DMS53 (cell line): ENCODE measurements at regions not wholly inside any gene's neighbourhood (a gene's known extent, or its start where the extent isn't known, plus 50 kb on each side); places are given as distances from the start of the nearest gene placed in this dataset.
"Not testable (repeated sequence)": the region's sequence is repeated elsewhere in the genome, so short reads cannot be mapped to it uniquely, and the experiment has no call there.

Experiments used
- DNase-seq: peaks from one replicate; lab custom pipeline; 2025; lab: John Stamatoyannopoulos, UW

DNA sequence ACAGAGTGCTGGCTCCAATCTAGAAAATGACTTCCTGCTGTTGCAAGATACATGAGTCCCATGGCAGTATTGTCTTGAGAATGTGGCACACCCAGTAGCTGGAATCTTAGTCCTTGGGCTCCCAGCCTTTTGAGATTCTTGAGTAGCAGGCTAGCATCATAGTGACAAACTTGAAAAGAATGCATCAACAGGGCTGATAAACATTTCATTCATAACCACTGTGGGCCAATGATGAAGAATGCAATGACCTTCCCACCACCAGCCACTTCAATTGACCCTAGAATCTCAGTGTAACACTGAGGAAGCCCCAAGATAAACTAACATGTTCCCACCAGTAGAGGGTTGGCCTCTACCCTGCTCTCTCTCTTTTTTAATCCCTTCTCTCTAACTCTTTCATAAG, 329.3 kb downstream of the GBA3 start:
- DNase-seq = no peak

- no peak for DNase-seq
These were observed 328.3 kb downstream of the GBA3 start for GRCh38 chr4:23021040-23021439.

- DNase-seq = not testable (repeated sequence)
These were observed 327.7 kb downstream of the GBA3 start for GRCh38 chr4:23020399-23020798.

DNA sequence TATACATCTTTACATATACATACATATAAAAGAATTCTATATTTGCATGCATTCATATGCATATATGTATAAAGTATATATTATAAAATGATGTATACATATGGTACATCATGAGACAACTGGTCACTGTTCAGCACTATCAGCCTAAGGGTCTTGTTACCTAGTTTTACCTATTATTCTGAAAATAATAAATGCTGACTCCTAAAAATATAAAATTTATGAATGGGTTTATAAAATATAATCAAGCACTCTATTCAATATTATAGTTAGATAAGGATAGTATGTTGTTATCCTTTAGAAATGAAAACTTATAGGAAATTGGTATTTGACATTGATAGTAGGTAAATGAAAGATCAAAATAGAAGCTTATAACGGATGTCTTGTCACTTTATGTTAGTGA, 324.2 kb downstream of the GBA3 start:
- no peak for DNase-seq

DNA sequence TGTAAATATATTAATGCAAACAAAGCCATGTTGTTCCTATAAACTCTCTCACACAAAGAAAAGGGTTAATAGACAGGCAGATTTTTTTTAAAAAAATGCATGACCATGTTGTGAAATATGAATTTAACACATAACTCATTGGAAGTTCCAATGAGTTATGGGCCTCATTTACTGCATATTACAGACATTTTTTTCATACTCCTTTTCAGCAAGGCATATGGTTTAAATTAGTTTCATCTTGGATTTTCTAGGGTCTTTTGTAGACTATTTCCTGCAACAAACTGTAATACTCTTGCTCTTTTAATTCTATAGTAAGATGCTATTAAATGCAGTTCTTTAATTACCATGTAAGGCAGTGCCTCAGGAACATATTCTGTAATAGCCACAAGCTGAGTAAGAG, 323.1 kb downstream of the GBA3 start:
- DNase-seq = no peak

DNA sequence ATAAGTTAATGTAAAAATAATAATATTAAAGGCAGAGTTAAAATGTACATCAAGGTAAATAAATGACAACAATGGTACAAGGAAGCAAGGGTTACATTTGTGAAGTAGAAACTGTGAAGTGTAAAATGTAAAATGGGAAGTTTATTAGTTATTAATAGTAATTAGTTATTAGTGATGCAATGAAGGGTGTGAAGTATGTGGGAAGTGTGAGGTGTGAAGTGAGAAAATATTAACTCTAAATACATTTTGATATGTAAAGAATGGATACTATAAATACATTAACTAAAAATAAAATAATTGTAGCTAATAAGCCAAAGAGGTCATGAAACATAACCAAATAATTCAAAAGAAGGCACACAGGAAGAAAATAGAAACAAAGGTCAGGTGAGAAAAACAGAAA, 316.4 kb downstream of the GBA3 start:
- no peak for DNase-seq

GRCh38 chr4:23006756-23007155, 314.0 kb downstream of the GBA3 start:
- no peak for DNase-seq

- no peak for DNase-seq
These were observed 313.0 kb downstream of the GBA3 start for GRCh38 chr4:23005691-23006090.

- DNase-seq = no peak
These were observed 308.7 kb downstream of the GBA3 start for GRCh38 chr4:23001478-23001877.

DNA sequence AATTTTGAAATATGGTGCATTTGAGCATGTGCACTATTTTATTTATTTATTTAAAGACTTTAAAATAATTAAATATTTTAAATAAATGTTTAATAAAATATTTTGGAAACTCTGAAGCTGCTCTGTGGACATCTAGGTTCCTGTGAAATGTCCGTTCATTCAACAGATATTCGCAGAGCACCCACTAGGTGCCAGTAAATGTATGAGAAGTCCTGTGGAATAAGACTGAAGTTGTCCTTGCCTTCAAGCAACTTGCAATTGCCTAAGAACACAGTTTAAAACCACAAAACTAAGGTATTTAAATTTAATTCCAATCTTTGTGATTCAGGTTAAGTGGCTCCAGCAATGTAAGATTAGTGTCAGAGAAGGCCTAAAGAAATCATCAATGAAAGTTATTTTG, 306.7 kb downstream of the GBA3 start:
- peak; percentile 16 for DNase-seq

DNA sequence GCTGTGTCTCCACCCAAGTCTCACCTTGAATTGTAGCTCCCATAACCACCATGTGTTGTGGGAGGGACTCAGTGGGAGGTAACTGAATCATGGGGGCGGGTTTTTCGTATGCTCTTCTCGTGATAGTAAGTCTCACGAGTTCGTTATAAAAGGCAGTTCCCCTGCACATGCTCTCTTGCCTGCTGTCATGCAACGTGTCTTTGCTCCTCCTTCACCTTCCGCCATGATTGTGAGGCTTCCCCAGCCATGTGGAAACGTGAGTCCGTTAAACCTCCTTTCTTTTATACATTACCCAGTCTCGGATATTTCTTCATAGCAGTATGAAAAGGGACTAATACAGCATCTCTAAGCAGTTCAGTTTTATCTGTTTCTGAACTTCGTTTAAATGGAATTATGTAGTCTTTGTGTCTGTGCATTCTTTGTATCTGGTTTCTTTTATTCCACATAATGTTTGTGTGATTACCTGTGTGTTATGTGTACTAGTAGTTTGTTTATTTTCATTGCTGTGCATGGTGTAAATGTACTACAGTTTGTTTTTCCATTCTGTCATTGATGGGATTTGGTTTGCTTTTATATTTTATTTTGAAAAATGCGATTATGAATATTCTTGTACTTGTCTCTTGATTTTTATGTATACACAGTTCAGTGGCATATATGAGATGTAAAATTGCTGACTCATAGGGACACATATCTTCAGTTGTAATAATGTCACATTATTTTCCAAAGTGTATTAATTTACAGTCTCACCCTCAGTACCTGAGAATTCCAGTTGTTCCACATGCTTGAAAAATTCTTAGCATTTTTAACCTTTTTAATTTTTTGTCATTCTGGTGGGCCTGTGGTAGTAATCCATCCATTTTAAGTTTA, 304.9 kb downstream of the GBA3 start:
- DNase-seq = no peak

DNA sequence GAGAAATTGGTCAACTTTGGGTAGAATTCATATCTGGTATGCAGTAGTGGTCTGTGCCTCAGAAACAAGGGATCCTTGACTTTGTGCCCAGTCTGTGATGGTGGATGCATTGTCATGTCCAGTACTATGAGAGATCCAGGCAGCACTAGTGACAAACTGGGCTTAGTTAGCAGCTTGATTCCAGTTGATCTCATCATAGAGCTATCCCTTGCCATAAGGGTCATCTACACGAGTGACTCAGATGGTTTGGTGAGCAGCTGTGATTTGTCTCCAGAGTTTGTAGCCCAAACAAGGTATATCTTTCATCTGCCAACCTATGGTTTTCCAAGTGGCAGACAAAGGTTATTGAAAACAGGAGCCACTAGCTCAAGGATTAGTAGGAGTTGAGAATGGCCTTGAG, 298.8 kb downstream of the GBA3 start:
- no peak for DNase-seq

- DNase-seq = no peak
These were observed 295.8 kb downstream of the GBA3 start for GRCh38 chr4:22988526-22988925.

DNA sequence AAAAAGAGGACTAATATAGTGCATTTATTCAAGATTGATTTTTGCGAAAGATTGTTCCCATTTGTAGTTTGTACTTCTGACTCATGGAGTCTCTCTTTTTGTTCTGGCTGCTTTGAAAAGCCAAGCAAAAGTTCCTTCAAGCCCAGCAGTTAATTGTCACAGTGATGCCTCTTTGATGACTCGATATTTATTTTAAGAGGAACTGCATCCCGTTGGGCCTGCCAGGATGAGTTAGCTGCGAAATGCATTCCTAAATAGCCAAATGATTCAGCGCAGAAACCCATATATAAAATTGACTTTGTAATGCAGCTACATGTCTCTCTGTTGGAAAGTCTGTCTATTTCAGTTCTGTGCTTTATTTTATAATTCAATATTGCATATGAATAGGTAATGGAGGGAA, 295.1 kb downstream of the GBA3 start:
- no peak for DNase-seq

- no peak for DNase-seq
These were observed 294.1 kb downstream of the GBA3 start for GRCh38 chr4:22986881-22987280.

DNA sequence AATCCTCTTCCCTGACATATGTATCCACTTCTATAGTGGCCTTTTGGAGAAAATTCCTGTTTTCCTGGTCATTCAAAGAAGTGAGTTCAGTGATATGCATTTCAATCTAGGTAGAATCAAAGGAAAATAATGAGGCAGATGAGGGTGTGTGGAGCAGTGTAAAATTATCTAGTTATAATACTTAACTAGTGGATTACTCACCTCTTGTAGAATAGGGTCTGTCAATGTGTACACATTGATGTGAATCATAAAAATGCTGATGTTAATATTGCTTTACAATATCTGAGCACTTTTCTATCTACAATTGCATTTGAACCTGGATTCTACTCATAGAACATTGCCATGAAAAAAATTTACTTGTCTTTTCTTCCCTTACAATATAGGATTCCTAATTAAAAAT, 293.5 kb downstream of the GBA3 start:
- no peak for DNase-seq

- no peak for DNase-seq
These were observed 291.7 kb downstream of the GBA3 start for GRCh38 chr4:22984390-22984789.

GRCh38 chr4:22978656-22979055, 285.9 kb downstream of the GBA3 start:
- peak; percentile 38 for DNase-seq

DNA sequence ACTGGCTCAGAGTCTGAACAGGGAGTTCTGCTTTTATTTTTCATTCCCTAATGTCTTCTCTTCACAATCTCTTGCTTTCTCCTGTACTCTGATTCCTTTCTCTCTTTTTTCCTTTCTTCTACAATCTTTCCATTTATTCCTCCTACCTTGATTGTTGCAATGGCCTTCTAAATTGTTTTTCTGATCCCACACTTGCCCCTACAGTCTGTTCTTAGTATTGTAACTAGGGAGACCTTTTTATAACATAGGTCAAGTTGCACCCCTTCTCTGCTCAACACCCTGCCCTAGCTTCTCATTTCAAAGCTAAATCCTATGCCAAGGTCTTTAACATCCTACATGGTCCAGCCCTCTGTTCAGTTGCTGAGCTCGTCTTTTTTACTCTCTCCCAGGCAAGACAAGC, 277.9 kb downstream of the GBA3 start:
- DNase-seq = no peak

- no peak for DNase-seq
These were observed 276.7 kb downstream of the GBA3 start for GRCh38 chr4:22969287-22969896.

- DNase-seq = peak; percentile 78
These were observed 269.6 kb downstream of the GBA3 start for GRCh38 chr4:22962295-22962694.

DNA sequence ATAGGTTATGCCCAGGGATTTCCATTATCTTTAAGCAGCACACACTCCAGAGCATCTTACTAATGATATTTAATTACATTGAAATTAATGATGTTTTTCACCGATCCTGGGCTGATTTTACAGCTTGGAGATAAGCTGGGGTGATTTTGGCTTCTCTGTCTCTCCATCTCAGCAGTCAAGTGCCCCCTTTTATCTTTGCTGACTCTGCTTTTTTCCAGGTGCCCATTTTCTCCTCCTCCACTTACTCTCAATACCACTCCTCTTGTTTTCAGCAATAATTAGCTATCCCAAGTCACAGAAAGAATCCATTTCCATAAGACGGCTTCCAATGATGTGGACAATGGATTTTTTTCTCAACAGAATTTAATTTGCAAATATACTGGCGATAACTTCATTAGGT, 266.7 kb downstream of the GBA3 start:
- no peak for DNase-seq

DNA sequence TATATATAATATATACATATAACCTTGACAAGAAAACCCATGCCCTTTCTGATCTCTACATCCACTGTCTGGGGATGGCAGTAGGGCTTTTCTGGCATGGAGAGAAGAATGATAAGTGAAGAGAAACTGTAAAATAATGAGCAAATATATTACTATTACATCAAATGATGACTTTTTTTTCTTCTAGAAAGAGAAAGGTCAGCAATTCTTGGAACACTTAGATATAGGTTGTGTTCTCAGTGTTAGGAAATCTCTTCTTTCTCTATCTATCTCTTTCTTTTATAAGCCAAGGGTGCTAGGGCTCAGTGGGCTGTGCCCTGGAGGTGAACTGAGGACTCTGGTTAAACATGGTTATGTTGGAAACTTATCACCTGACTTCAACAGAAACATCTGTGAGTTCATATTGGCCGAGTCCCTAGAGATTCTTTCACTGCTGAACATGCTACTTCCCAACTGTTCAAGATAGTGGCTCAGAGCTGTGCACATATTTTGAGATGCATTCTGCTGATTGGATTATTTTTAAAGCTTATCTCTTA, 265.1 kb downstream of the GBA3 start:
- no peak for DNase-seq
